Bronchial epithelial cell (primary cell): ENCODE measurements at regions not wholly inside any gene's neighbourhood (a gene's known extent, or its start where the extent isn't known, plus 50 kb on each side); places are given as distances from the start of the nearest gene placed in this dataset.
"Not testable (repeated sequence)": the region's sequence is repeated elsewhere in the genome, so short reads cannot be mapped to it uniquely, and the experiment has no call there.

Experiments
- DNase-seq: peaks from one replicate; pipeline ENCODE4 v3.0.0-alpha.2; 2010; ENCODE audit warnings: low read depth
- FAIRE-seq: peaks from 2 replicates; lab custom pipeline; 2011; peaks lifted over from hg19 to GRCh38; lab: Jason Lieb, UNC
- H3K27me3 ChIP-seq: 2 replicates; pipeline ENCODE4 v1.5.1; 2011; ENCODE audit warnings: low read length; ENCODE audit not compliant: control insufficient read depth, insufficient read depth
- H3K36me3 ChIP-seq: 2 replicates; pipeline ENCODE4 v1.5.1; 2011; ENCODE audit warnings: low read length; ENCODE audit not compliant: control insufficient read depth, insufficient read depth
- H3K4me3 ChIP-seq: 2 replicates; pipeline ENCODE4 v1.5.1; 2011; ENCODE audit warnings: mild to moderate bottlenecking, low read depth, low read length, control low read depth
- TF ChIP-seq, protein P1 (sequence below): IDR thresholded peaks from 2 replicates; pipeline ENCODE4 v1.5.1; 2011; ENCODE audit warnings: mild to moderate bottlenecking, moderate library complexity, low read length, control low read depth, inconsistent platforms; ENCODE audit not compliant: insufficient read depth, severe bottlenecking

DNA sequence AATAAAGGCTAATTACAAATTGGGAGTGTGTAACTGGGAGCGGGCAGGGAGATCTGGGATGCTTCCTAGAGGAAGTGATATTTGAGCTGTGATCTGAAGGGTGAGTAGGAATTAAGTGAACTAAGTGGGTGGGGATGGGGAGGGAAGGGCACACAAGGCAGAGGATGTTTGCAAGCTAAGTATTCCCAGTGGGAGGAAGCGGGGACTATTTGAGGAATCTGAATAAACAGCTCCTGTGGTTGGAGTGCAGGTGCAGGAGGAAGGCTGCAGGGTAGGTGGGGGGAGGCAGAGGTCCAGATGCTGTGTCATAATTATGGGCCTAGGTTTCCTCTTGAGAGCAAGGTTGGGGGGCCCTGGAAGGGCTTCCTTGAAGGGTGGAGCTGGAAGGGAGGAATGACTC lies 102.1 kb upstream of the HS3ST2 start:
- no peak for FAIRE-seq
- Histone ChIP-seq H3K4me3 (no peak overlapping the region), H3K27me3 (no peaks in the 10 kb centered on the region), H3K36me3 (no peaks in the 10 kb centered on the region)
- DNase-seq: no peak
- TF ChIP-seq, protein P1, sequence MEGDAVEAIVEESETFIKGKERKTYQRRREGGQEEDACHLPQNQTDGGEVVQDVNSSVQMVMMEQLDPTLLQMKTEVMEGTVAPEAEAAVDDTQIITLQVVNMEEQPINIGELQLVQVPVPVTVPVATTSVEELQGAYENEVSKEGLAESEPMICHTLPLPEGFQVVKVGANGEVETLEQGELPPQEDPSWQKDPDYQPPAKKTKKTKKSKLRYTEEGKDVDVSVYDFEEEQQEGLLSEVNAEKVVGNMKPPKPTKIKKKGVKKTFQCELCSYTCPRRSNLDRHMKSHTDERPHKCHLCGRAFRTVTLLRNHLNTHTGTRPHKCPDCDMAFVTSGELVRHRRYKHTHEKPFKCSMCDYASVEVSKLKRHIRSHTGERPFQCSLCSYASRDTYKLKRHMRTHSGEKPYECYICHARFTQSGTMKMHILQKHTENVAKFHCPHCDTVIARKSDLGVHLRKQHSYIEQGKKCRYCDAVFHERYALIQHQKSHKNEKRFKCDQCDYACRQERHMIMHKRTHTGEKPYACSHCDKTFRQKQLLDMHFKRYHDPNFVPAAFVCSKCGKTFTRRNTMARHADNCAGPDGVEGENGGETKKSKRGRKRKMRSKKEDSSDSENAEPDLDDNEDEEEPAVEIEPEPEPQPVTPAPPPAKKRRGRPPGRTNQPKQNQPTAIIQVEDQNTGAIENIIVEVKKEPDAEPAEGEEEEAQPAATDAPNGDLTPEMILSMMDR: no peak

DNA sequence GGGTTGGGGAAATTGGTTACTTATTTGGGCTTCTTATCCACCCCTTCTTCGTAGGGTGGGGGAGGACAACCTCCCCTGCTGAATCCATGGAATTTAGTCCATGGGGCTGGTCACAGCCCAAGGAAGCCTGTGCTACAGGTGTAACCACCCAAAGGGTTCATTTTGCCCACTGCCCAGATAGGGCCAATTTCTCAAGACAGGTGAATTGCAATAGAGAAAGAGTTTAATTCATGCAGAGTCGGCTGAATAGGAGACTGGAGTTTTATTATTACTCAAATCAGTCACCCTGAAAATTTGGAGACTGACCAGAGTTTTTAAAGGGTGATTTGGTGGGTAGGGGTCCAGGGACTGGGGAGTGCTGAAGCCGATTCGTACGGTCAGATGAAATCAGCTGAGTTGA lies 101.5 kb upstream of the HS3ST2 start:
- TF ChIP-seq, protein P1: no peak
- H3K36me3 ChIP-seq: no peaks in the 10 kb centered on the region
- H3K27me3 ChIP-seq: no peaks in the 10 kb centered on the region
- no peak overlapping the region for H3K4me3 ChIP-seq
- FAIRE-seq (no peak), DNase-seq (no peak)

DNA sequence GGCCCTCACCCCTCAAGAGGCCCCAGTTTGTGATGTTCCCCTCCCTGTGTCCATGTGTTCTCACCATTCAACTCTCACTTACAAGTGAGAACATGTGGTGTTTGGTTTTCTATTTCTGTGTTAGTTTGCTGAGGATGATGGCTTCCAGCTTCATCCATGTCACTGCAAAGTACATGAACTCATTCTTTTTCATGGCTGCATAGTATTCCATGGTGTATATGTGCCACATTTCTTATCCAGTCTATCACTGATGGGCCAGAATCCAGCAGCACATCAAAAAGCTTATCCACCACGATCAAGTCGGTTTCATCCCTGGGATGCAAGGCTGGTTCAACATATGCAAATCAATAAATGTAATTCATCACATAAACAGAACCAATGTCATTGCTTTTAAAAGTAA lies 95.4 kb upstream of the HS3ST2 start:
- FAIRE-seq, H3K36me3 ChIP-seq, H3K27me3 ChIP-seq: not testable (repeated sequence)

DNA sequence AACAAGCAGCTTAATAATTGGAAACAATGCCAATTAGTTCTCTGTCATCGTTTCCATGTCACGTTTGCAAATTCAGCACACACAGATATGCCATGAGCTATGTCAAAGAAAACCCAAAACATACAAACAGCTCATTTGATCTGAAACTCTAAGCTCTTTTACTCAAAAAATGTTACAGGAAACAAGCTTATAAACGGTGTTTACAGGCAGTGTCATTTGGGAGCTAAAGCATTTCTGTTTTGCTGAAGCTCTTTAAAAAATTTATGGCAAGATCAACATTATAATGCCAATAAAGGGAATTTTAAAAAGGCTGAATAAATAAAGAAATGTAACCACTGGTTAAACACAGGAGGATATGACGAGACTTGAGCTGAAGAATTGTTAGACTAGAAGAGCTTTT lies 94.0 kb upstream of the HS3ST2 start:
- Histone ChIP-seq H3K4me3 (no peak overlapping the region), H3K27me3 (no peaks in the 10 kb centered on the region), H3K36me3 (no peaks in the 10 kb centered on the region)
- no peak for FAIRE-seq
- TF ChIP-seq, protein P1: no peak
- no peak for DNase-seq

More for the DNA sequence above, 95.4 kb upstream of the HS3ST2 start:
- not testable (repeated sequence) for DNase-seq, H3K4me3 ChIP-seq

DNA sequence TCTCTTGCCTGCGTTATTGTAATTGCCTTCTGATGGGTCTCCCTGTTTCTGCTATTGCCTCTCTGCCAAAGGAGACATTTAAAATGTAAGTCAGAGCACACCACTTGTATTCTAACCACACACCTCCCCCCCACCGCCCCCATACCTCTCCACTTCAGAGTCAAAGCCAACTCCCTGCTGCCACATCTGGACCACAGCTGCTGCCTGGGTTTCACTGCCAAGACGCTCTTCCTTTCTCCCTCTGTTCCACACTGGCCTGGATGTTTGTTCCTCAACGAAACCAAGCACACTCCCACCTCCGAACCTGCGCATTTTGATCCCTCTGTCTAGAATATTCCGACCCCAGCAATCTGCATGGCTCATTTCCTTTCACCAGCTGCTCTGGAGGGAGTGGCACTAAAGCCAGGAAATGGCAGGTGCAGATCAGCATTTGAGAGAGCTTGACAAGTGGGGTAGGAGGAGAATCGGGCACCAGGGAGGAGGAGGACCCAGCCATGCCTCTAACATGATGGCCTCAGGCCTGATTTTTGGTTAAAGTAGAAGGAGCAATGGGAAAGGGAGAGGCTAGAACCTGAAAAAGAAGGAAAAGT lies 92.4 kb upstream of the HS3ST2 start:
- TF ChIP-seq, protein P1: no peak

DNA sequence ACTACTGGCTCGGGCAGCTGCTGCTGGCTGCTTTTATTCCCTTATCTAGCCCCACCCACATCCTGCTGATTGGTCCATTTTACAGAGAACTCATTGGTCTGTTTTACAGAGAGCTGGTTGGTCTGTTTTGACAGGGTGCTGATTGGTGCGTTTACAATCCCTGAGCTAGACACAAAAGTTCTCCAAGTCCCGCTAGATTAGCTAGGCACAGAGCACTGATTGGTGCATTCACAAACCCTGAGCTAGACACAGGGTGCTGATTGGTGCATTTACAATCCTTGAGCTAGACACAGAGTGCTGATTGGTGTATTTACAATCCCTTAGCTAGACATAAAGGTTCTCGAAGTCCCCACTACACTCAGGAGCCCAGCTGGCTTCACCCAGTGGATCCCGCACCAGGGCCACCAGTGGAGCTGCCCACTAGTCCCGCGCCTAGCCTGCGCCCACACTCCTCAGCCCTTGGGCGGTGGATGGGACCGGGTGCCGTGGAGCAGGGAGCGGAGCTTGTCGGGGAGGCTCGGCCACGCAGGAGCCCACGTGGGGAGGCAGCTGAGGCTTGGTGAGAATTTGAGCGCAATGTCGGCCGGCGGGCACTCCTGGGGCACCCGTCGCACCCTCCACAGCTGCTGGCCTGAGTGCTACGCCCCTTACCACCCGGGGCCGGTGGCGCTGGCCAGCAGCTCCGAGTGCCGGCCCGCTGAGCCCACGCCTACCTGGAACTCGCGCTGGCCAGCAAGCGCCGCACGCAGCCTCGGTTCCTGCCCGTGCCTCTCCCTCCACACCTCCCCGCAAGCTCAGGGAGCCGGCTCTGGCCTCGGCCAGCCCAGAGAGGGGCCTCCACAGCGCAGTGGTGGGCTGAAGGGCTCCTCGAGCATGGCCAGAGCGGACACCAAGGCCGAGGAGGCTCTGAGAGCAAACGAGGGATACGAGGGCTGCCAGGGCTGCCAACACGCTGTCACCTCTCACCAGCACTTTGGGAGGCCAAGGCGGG lies 91.1 kb upstream of the HS3ST2 start:
- H3K36me3 ChIP-seq, FAIRE-seq, H3K27me3 ChIP-seq, H3K4me3 ChIP-seq, DNase-seq: not testable (repeated sequence)

More for the DNA sequence above, 92.4 kb upstream of the HS3ST2 start:
- DNase-seq: no peak
- Histone ChIP-seq H3K36me3 (no peaks in the 10 kb centered on the region), H3K4me3 (no peak overlapping the region), H3K27me3 (no peaks in the 10 kb centered on the region)
- no peak for FAIRE-seq
